ENCODE measurements at regions not wholly inside any gene's neighbourhood (a gene's known extent, or its start where the extent isn't known, plus 50 kb on each side); places are given as distances from the start of the nearest gene placed in this dataset.

DNA sequence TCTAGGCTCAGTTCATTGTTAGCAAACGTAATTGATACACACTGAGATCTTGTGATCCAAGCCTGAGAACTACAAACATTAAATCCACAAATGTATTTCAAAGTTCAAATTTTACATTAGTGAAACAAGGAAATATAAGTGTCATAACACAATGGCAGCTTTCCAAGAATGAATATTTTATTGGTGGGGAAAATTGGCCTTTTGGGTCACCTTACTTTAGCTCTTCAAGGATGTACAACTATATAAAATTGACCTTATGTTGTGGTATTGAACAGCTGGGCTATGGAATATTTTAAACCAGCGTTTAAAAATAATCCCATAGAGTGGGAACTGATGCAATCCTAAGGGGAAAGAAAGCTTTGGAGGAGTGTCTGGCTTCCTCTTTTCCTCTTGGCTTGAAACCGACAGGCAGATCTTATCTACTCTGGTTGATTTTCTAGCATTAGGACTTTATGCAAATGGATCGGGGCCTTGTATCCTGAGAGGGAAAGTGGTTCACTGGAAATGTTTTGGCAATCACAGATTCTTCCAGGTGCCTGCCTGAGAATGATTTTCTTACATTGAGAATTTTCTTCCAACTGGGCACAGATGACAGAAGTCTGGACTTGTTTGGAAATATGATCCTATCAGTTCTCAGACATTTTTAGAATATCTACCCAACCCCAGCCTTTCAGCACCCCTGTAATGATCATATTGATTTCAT lies 184.8 kb upstream of the ECI2 start:
- Histone ChIP-seq H3K27ac (ENCODE audit: insufficient read depth, low read depth, low read length) (peak overlapping the region; percentile 38), H3K4me1 (ENCODE audit: control insufficient read depth, extremely low read depth, insufficient read depth, low read length) (peaks cover 30% of the 10 kb centered on the region), H3K4me2 (ENCODE audit: insufficient read depth, low read length) (peak overlapping the region; percentile 31), H3K4me3 (replicated peaks in 1 of 3; ENCODE audit: insufficient read depth in 1 of 3, low read depth in 1 of 3, low read length in 3 of 3) (no peak overlapping the region), H3K36me3 (ENCODE audit: control insufficient read depth in 2 of 2, extremely low read depth in 1 of 2, insufficient read depth in 2 of 2, low read length in 2 of 2) (no peaks in the 10 kb centered on the region), H3K79me2 (ENCODE audit: control insufficient read depth, insufficient read depth, low read length) (no peaks in the 10 kb centered on the region), H3K27me3 (ENCODE audit: control insufficient read depth in 2 of 2, insufficient read depth in 2 of 2, low read length in 2 of 2) (no peaks in the 10 kb centered on the region), H4K20me1 (replicated peaks; ENCODE audit: control insufficient read depth, extremely low read depth, insufficient read depth, low read length) (no peaks in the 10 kb centered on the region), H2AFZ (ENCODE audit: low read depth, low read length) (no peak overlapping the region), H3K9ac (replicated peaks; ENCODE audit: extremely low read depth, insufficient read depth, low read length) (peak overlapping the region; percentile 29), H3K9me1 (replicated peaks; ENCODE audit: control insufficient read depth, extremely low read depth, insufficient read depth, low read length) (no peaks in the 10 kb centered on the region), H3K9me3 (replicated peaks; ENCODE audit: control insufficient read depth, insufficient read depth, low read length) (no peaks in the 10 kb centered on the region)
- dilution Hi-C loops (cut with MboI; ENCODE audit: extremely low pct_ligation_motif_present, low sequenced_read_pairs) (no loop called here), intact Hi-C loops (cut with micrococcal nuclease) (loop anchor here (2.0 to 5.0 kb wide), 4 partner anchors 31 to 367 kb away; no protein-coding TSS in a partner anchor)
- BruUV-seq (replicated peaks): no TSS peak
- DNase-seq (ENCODE audit: low read depth, low spot score) (peak; percentile 84), FAIRE-seq (peak; percentile 84)
- TF ChIP-seq, protein P1, sequence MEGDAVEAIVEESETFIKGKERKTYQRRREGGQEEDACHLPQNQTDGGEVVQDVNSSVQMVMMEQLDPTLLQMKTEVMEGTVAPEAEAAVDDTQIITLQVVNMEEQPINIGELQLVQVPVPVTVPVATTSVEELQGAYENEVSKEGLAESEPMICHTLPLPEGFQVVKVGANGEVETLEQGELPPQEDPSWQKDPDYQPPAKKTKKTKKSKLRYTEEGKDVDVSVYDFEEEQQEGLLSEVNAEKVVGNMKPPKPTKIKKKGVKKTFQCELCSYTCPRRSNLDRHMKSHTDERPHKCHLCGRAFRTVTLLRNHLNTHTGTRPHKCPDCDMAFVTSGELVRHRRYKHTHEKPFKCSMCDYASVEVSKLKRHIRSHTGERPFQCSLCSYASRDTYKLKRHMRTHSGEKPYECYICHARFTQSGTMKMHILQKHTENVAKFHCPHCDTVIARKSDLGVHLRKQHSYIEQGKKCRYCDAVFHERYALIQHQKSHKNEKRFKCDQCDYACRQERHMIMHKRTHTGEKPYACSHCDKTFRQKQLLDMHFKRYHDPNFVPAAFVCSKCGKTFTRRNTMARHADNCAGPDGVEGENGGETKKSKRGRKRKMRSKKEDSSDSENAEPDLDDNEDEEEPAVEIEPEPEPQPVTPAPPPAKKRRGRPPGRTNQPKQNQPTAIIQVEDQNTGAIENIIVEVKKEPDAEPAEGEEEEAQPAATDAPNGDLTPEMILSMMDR (IDR thresholded peaks at IDR 0.05; ENCODE audit: extremely low read depth in 1 of 2, insufficient read depth in 1 of 2, low read depth in 1 of 2, low read length in 2 of 2): no peak
- peak; percentile 95 for TF ChIP-seq GATA2 (IDR thresholded peaks at IDR 0.05; ENCODE audit: insufficient read depth, insufficient read length, low read depth, low read length)
- POLR2A ChIA-PET: no interaction called here
- CTCF ChIA-PET: interaction anchor here (0.8 to 1.2 kb wide), 4 partner anchors 24 to 66 kb away, joined by 3 to 4 read pairs (median 3); no protein-coding TSS in a partner anchor

DNA sequence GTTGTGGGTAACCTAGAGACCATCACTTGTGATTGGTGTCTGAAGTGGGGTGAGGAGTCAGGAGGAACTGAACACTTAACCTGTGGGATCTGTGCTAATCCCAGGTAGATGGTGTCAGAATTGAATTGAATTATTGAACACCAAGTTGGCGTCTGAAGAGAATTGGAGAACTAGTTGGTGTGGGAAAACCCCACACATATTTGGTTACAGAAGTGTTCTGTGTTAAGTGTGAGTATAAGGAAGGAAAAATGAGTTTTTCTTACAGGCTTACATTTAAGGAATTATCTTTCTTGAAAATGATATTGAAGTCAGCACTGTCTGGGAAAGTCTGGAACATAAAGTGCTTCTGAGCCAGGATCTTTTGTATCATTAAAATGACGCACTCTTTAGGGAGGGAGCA lies 182.9 kb upstream of the ECI2 start:
- ChIA-PET CTCF (interaction anchor here (1.1 kb wide), 2 partner anchors 70 to 511 kb away, joined by 3 read pairs; no protein-coding TSS in a partner anchor), POLR2A (no interaction called here)
- BruUV-seq (replicated peaks): no TSS peak
- H3K9me3 ChIP-seq (replicated peaks; ENCODE audit: control insufficient read depth, insufficient read depth, low read length): no peaks in the 10 kb centered on the region
- no peaks in the 10 kb centered on the region for H4K20me1 ChIP-seq (replicated peaks; ENCODE audit: control insufficient read depth, extremely low read depth, insufficient read depth, low read length)
- H3K4me3 ChIP-seq (replicated peaks in 1 of 3; ENCODE audit: insufficient read depth in 1 of 3, low read depth in 1 of 3, low read length in 3 of 3): no peak overlapping the region
- intact Hi-C loops (cut with micrococcal nuclease) (loop anchor here (5.0 kb wide), 1 partner anchor 369 kb away; no protein-coding TSS in a partner anchor), dilution Hi-C loops (cut with MboI; ENCODE audit: extremely low pct_ligation_motif_present, low sequenced_read_pairs) (no loop called here)
- FAIRE-seq (no peak), DNase-seq (ENCODE audit: low read depth, low spot score) (no peak)
- H3K36me3 ChIP-seq (ENCODE audit: control insufficient read depth in 2 of 2, extremely low read depth in 1 of 2, insufficient read depth in 2 of 2, low read length in 2 of 2): no peaks in the 10 kb centered on the region
- no peak overlapping the region for H3K9ac ChIP-seq (replicated peaks; ENCODE audit: extremely low read depth, insufficient read depth, low read length)
- no peak overlapping the region for H3K27ac ChIP-seq (ENCODE audit: insufficient read depth, low read depth, low read length)
- peaks cover 36% of the 10 kb centered on the region for H3K4me1 ChIP-seq (ENCODE audit: control insufficient read depth, extremely low read depth, insufficient read depth, low read length)
- no peak overlapping the region for H2AFZ ChIP-seq (ENCODE audit: low read depth, low read length)
- no peaks in the 10 kb centered on the region for H3K27me3 ChIP-seq (ENCODE audit: control insufficient read depth in 2 of 2, insufficient read depth in 2 of 2, low read length in 2 of 2)
- TF ChIP-seq FOS (IDR thresholded peaks at IDR 0.05; ENCODE audit: borderline replicate concordance, insufficient read depth, low read length): no peak
- TF ChIP-seq MYC (IDR thresholded peaks at IDR 0.05; ENCODE audit: low read depth, low read length): no peak
- no peaks in the 10 kb centered on the region for H3K79me2 ChIP-seq (ENCODE audit: control insufficient read depth, insufficient read depth, low read length)
- no peak overlapping the region for H3K4me2 ChIP-seq (ENCODE audit: insufficient read depth, low read length)
- no peaks in the 10 kb centered on the region for H3K9me1 ChIP-seq (replicated peaks; ENCODE audit: control insufficient read depth, extremely low read depth, insufficient read depth, low read length)
